Small intestine (tissue), 7 donors: ENCODE measurements at regions not wholly inside any gene's neighbourhood (a gene's known extent, or its start where the extent isn't known, plus 50 kb on each side); places are given as distances from the start of the nearest gene placed in this dataset.

Experiments used
- DNase-seq, 2 donors: peaks; one replicate each; pipeline versions ENCODE4 v3.0.0 to v3.0.0-alpha.2; 2013
- FAIRE-seq: peaks from 2 replicates; lab custom pipeline; 2012; peaks lifted over from hg19 to GRCh38; lab: Jason Lieb, UNC
- H3K27ac ChIP-seq, 3 donors: one replicate each; pipeline ENCODE4 v1.5.1; 2013; ENCODE audit warnings: low read length in 2 of 3, mild to moderate bottlenecking in 2 of 3, control low read depth in 1 of 3, inconsistent platforms in 1 of 3, low read depth in 1 of 3, moderate library complexity in 1 of 3
- H3K27me3 ChIP-seq, 3 donors: one replicate each; pipeline ENCODE4 v1.6.1; 2013; ENCODE audit warnings: low read length in 3 of 3, inconsistent platforms in 1 of 3; ENCODE audit not compliant: control insufficient read depth in 3 of 3, insufficient read depth in 3 of 3
- H3K36me3 ChIP-seq, 3 donors: one replicate each; pipeline ENCODE4 v1.6.1; 2013; ENCODE audit warnings: low read length in 3 of 3, inconsistent platforms in 1 of 3, low read depth in 1 of 3, mild to moderate bottlenecking in 1 of 3, moderate library complexity in 1 of 3; ENCODE audit not compliant: control insufficient read depth in 3 of 3, insufficient read depth in 2 of 3
- H3K4me1 ChIP-seq, 3 donors: one replicate each; pipeline ENCODE4 v1.6.1; 2013; ENCODE audit warnings: low read length in 2 of 3, inconsistent platforms in 1 of 3, low read depth in 1 of 3, mild to moderate bottlenecking in 1 of 3, moderate library complexity in 1 of 3; ENCODE audit not compliant: control insufficient read depth in 3 of 3, insufficient read depth in 2 of 3
- H3K4me3 ChIP-seq, 3 donors: one replicate each; pipeline ENCODE4 v1.5.1; 2013; ENCODE audit warnings: low read length in 3 of 3, control low read depth in 1 of 3, inconsistent platforms in 1 of 3, low read depth in 1 of 3, mild to moderate bottlenecking in 1 of 3, moderate library complexity in 1 of 3
- H3K9me3 ChIP-seq, 2 donors: one replicate each; pipeline ENCODE4 v1.6.1; 2013; ENCODE audit warnings: low read depth in 1 of 2, low read length in 1 of 2; ENCODE audit not compliant: control insufficient read depth in 2 of 2, insufficient read depth in 1 of 2
- WGBS, 3 donors: extraction: QIAGEN DNeasy Blood & Tissue Kit; methylation state at CpG; one replicate each; pipeline ENCODE4 v1.1.7; 2013; 5-methylcytosine and 5-hydroxymethylcytosine counted together
- donor health status: healthy with polysubstance abuse.
- donor health status: control.
- donor health status: control.
- donor health status: Bipolar disorder and iron deficiency.
- donor health status: healthy.

- Histone ChIP-seq H3K9me3 (no peaks in the 10 kb centered on the region), H3K4me3 (no peak overlapping the region), H3K27ac (no peak overlapping the region), H3K27me3 (no peaks in the 10 kb centered on the region), H3K36me3 (no peaks in the 10 kb centered on the region), H3K4me1 (no peaks in the 10 kb centered on the region)
- no peak for FAIRE-seq
- WGBS, 3 donors, result 86 to 90% (median 89%) methylated on average over 2 of the region's 2 CpGs
- DNase-seq, result no peak
Observed at GRCh38 chr7:13198036-13198435, 510.6 kb downstream of the ARL4A start.

GRCh38 chr7:13198727-13199126 is 511.3 kb downstream of the ARL4A start:
- FAIRE-seq (no peak), DNase-seq (no peak)
- WGBS, 3 donors, result 50 to 69% (median 53%) methylated on average over 2 of the region's 2 CpGs
- H3K36me3 ChIP-seq, result no peaks in the 10 kb centered on the region
- H3K4me3 ChIP-seq, result no peak overlapping the region
- no peaks in the 10 kb centered on the region for H3K27me3 ChIP-seq
- H3K27ac ChIP-seq, result no peak overlapping the region
- no peaks in the 10 kb centered on the region for H3K9me3 ChIP-seq
- H3K4me1 ChIP-seq, result no peaks in the 10 kb centered on the region

- H3K27ac ChIP-seq, result no peak overlapping the region
- H3K4me1 ChIP-seq, result no peaks in the 10 kb centered on the region
- 43 to 52% (median 46%) methylated on average over 1 of the region's 1 CpG for WGBS, 3 donors
- no peaks in the 10 kb centered on the region for H3K9me3 ChIP-seq
- H3K4me3 ChIP-seq, result no peak overlapping the region
- H3K27me3 ChIP-seq, result no peaks in the 10 kb centered on the region
- H3K36me3 ChIP-seq, result no peaks in the 10 kb centered on the region
- FAIRE-seq, result no peak
- no peak for DNase-seq
Observed at GRCh38 chr7:13201628-13202027, 514.2 kb downstream of the ARL4A start.

GRCh38 chr7:13217768-13218167 is 530.3 kb downstream of the ARL4A start:
- Histone ChIP-seq H3K9me3 (no peaks in the 10 kb centered on the region), H3K27me3 (no peaks in the 10 kb centered on the region), H3K27ac (no peak overlapping the region), H3K4me1 (no peaks in the 10 kb centered on the region), H3K36me3 (no peaks in the 10 kb centered on the region), H3K4me3 (no peak overlapping the region)
- FAIRE-seq (no peak), DNase-seq (no peak)
- WGBS, 3 donors, result 47 to 58% (median 54%) methylated on average over 1 of the region's 1 CpG

GRCh38 chr7:13225068-13225467 is 537.6 kb downstream of the ARL4A start:
- no peak overlapping the region for H3K4me3 ChIP-seq
- WGBS, 3 donors, result 83 to 91% (median 83%) methylated on average over 1 of the region's 1 CpG
- DNase-seq, result no peak
- H3K4me1 ChIP-seq, result no peaks in the 10 kb centered on the region
- H3K9me3 ChIP-seq, result peaks cover 0 to 3% of the 10 kb centered on the region in 2 donors
- no peak overlapping the region for H3K27ac ChIP-seq
- no peaks in the 10 kb centered on the region for H3K27me3 ChIP-seq
- no peak for FAIRE-seq
- no peaks in the 10 kb centered on the region for H3K36me3 ChIP-seq

- H3K27ac ChIP-seq, result no peak overlapping the region
- DNase-seq, result no peak
- H3K4me1 ChIP-seq, result no peaks in the 10 kb centered on the region
- 77 to 85% (median 84%) methylated on average over 4 of the region's 4 CpGs for WGBS, 3 donors
- H3K27me3 ChIP-seq, result no peaks in the 10 kb centered on the region
- H3K4me3 ChIP-seq, result no peak overlapping the region
- H3K9me3 ChIP-seq, result peaks cover 0 to 3% of the 10 kb centered on the region in 2 donors
- no peak for FAIRE-seq
- no peaks in the 10 kb centered on the region for H3K36me3 ChIP-seq
Observed at GRCh38 chr7:13226385-13226784, 539.0 kb downstream of the ARL4A start.

GRCh38 chr7:13231216-13231615 is 543.8 kb downstream of the ARL4A start:
- no peaks in the 10 kb centered on the region for H3K36me3 ChIP-seq
- no peaks in the 10 kb centered on the region for H3K27me3 ChIP-seq
- H3K9me3 ChIP-seq, result no peaks in the 10 kb centered on the region
- H3K4me3 ChIP-seq, result no peak overlapping the region
- FAIRE-seq, result no peak
- WGBS, 3 donors, result 90 to 95% (median 92%) methylated on average over 4 of the region's 4 CpGs
- no peak overlapping the region for H3K27ac ChIP-seq
- no peak for DNase-seq
- H3K4me1 ChIP-seq, result no peaks in the 10 kb centered on the region

- FAIRE-seq (peak; percentile 26), DNase-seq (no peak)
- Histone ChIP-seq H3K27me3 (no peaks in the 10 kb centered on the region), H3K9me3 (no peaks in the 10 kb centered on the region), H3K36me3 (no peaks in the 10 kb centered on the region), H3K4me1 (no peaks in the 10 kb centered on the region), H3K27ac (no peak overlapping the region), H3K4me3 (no peak overlapping the region)
- WGBS, 3 donors, result 76 to 82% (median 76%) methylated on average over 1 of the region's 1 CpG
Observed at GRCh38 chr7:13235436-13235835, 548.0 kb downstream of the ARL4A start.

GRCh38 chr7:13236026-13236425 is 548.6 kb downstream of the ARL4A start:
- WGBS, 3 donors, result 60 to 100% (median 67%) methylated on average over 1 of the region's 1 CpG
- H3K9me3 ChIP-seq, result no peaks in the 10 kb centered on the region
- FAIRE-seq, result no peak
- H3K27me3 ChIP-seq, result no peaks in the 10 kb centered on the region
- H3K27ac ChIP-seq, result no peak overlapping the region
- DNase-seq, result no peak
- H3K4me3 ChIP-seq, result no peak overlapping the region
- H3K36me3 ChIP-seq, result no peaks in the 10 kb centered on the region
- H3K4me1 ChIP-seq, result no peaks in the 10 kb centered on the region
